DOHH2 (cell line): ENCODE measurements at regions not wholly inside any gene's neighbourhood (a gene's known extent, or its start where the extent isn't known, plus 50 kb on each side); places are given as distances from the start of the nearest gene placed in this dataset.

Source experiments
- H3F3A ChIP-seq: fragments of 200-600 bp; sonication (generic), shearing (Covaris generic); 2 replicates; pipeline ENCODE4 v1.6.0; 2016; ENCODE audit warnings: antibody characterized with exemption, mild to moderate bottlenecking; ENCODE audit not compliant: control insufficient read depth, insufficient read depth
- H3K27ac ChIP-seq: fragments of 200-600 bp; sonication (generic); 2 replicates; pipeline ENCODE4 v1.5.1; 2014; ENCODE audit warnings: low read depth, mild to moderate bottlenecking, low read length, moderate library complexity
- H3K27me3 ChIP-seq: fragments of 200-600 bp; sonication (generic); 2 replicates; pipeline ENCODE4 v1.6.1; 2014; ENCODE audit warnings: mild to moderate bottlenecking, low read length, mixed read lengths; ENCODE audit not compliant: control insufficient read depth
- H3K36me3 ChIP-seq: fragments of 200-600 bp; sonication (generic); 2 replicates; pipeline ENCODE4 v1.6.1; 2014; ENCODE audit warnings: mild to moderate bottlenecking, low read length, moderate library complexity, mixed read lengths; ENCODE audit not compliant: control insufficient read depth
- H3K4me1 ChIP-seq: fragments of 200-600 bp; sonication (generic); 2 replicates; pipeline ENCODE4 v1.6.1; 2014; ENCODE audit warnings: mild to moderate bottlenecking, low read length, mixed read lengths; ENCODE audit not compliant: control insufficient read depth
- H3K4me2 ChIP-seq: fragments of 200-600 bp; sonication (generic); 2 replicates; pipeline ENCODE4 v1.6.0; 2014; ENCODE audit warnings: mild to moderate bottlenecking, low read length, moderate library complexity
- H3K4me3 ChIP-seq: fragments of 200-600 bp; sonication (generic); 2 replicates; pipeline ENCODE4 v1.5.1; 2014; ENCODE audit warnings: mild to moderate bottlenecking, low read length, mixed read lengths
- H3K79me2 ChIP-seq: fragments of 200-600 bp; sonication (generic); 2 replicates; pipeline ENCODE4 v1.6.1; 2014; ENCODE audit warnings: mild to moderate bottlenecking, low read length, mixed read lengths; ENCODE audit not compliant: control insufficient read depth
- H3K9me2 ChIP-seq: fragments of 200-600 bp; sonication (generic); replicated peaks from 2 replicates; pipeline ENCODE4 v1.6.1; 2014; ENCODE audit warnings: mild to moderate bottlenecking, low read length, mixed read lengths; ENCODE audit not compliant: control insufficient read depth
- H3K9me3 ChIP-seq: fragments of 200-600 bp; sonication (generic); 2 replicates; pipeline ENCODE4 v1.6.1; 2014; ENCODE audit warnings: antibody characterized with exemption, low read length, mixed read lengths; ENCODE audit not compliant: control insufficient read depth, insufficient read depth
- H4K20me1 ChIP-seq: fragments of 200-600 bp; sonication (generic); 2 replicates; pipeline ENCODE4 v1.6.0; 2014; ENCODE audit warnings: low read depth, mild to moderate bottlenecking, antibody characterized with exemption, low read length, moderate library complexity; ENCODE audit not compliant: control insufficient read depth, insufficient read depth
- EZH2phosphoT487 ChIP-seq: fragments of 200-600 bp; sonication (generic); IDR thresholded peaks from 2 replicates; pipeline ENCODE4 v1.6.1; 2017; ENCODE audit warnings: borderline replicate concordance, mild to moderate bottlenecking, antibody characterized with exemption, low read length, moderate library complexity, mixed read lengths
- TF ChIP-seq, protein P1 (sequence below): fragments of 200-600 bp; sonication (generic); IDR thresholded peaks from one replicate; pipeline ENCODE4 v1.5.1; 2014; ENCODE audit warnings: antibody characterized with exemption, mild to moderate bottlenecking, low read depth, low read length; ENCODE audit not compliant: poor library complexity, severe bottlenecking

DNA sequence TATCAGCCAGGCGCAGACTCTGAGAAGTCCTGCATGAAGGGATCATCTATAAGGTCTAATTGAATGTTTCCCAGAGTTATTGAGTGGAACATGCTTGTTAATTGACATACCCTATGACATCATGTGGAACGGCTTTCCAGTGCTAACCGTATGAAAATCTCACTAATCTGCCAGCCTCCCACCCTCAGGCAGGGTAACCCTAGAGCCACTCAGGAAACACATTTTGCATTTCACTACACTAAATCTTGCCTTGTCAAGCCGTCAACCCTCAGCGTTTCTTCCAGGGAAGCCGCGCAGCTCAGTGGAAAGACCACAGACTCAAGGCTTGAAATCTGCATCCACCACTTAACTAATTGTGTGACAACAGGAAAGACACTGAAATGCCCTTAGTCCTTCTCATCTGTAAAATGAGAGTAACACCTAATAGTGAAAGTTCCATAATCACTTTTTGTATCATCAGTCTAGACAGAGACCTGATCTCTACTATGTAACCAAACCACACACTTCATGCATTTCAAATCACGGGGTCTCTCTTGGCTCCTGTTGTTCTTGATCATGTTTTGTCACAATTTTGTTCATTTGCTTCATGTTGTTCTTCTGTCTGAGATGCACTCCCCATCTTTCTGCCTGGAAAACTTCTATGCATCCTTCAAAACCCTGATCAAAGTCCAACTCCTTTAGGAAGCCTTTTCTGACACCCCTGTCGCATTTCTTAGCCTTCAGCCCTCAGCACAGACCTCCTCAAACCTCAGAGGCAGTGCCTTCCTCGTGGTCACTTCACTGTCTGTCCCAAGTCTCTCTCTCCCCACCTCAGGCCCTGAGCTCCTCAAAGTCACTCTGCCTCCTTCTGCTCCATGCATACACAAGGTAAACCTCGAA lies 246.5 kb downstream of the TOMM20 start:
- TF ChIP-seq, protein P1, sequence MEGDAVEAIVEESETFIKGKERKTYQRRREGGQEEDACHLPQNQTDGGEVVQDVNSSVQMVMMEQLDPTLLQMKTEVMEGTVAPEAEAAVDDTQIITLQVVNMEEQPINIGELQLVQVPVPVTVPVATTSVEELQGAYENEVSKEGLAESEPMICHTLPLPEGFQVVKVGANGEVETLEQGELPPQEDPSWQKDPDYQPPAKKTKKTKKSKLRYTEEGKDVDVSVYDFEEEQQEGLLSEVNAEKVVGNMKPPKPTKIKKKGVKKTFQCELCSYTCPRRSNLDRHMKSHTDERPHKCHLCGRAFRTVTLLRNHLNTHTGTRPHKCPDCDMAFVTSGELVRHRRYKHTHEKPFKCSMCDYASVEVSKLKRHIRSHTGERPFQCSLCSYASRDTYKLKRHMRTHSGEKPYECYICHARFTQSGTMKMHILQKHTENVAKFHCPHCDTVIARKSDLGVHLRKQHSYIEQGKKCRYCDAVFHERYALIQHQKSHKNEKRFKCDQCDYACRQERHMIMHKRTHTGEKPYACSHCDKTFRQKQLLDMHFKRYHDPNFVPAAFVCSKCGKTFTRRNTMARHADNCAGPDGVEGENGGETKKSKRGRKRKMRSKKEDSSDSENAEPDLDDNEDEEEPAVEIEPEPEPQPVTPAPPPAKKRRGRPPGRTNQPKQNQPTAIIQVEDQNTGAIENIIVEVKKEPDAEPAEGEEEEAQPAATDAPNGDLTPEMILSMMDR = no peak
- TF ChIP-seq EZH2phosphoT487 = no peak
- Histone ChIP-seq H3K9me2 (no peaks in the 10 kb centered on the region), H3F3A (no peaks in the 10 kb centered on the region), H4K20me1 (no peaks in the 10 kb centered on the region), H3K4me1 (peaks cover 13% of the 10 kb centered on the region), H3K4me2 (no peak overlapping the region), H3K27me3 (peaks cover 14% of the 10 kb centered on the region), H3K4me3 (no peak overlapping the region), H3K27ac (no peak overlapping the region), H3K79me2 (no peaks in the 10 kb centered on the region), H3K9me3 (no peaks in the 10 kb centered on the region), H3K36me3 (no peaks in the 10 kb centered on the region)

DNA sequence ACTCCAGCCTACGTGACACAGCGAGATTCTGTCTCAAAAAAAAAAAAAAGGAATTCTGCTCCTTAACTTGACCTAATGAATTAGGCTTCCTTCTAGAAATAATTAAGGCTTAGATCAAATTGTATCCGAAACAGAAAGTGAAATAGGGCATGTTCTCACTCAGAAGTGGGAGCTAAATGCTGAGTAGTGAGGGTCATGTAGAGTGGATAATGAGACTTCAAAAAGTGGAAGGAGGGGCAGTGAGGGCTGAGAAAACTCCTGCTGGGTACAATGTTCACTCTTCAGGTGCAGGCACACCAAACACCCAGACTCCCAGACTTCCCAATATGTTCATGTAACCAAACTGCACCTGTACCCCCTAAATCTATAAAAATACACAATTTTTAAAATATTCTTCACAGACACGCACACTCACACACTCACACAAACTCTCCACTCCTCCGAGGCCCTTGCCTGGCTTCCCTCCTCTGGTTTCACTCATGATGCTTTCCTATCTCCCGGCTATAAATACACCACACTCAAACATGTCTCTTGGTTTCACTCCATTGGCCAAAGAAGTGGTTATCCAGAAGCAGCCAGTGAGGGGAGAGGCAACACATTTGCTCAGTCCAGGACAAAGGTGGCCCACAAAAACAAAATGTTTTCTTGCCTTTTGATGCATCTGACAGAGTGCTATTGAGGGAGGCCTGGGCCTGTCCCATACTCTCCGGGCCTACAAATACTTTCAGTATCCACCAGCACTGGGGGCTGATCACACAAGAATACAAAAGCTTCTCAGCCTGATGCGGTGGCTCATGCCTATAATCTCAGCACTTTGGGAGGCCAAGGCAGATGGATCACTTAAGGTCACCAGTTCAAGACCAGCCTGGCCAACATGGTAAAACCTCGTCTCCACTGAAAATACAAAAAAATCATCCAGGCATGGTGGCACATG lies 249.2 kb downstream of the TOMM20 start:
- peaks cover 13% of the 10 kb centered on the region for H3K4me1 ChIP-seq

DNA sequence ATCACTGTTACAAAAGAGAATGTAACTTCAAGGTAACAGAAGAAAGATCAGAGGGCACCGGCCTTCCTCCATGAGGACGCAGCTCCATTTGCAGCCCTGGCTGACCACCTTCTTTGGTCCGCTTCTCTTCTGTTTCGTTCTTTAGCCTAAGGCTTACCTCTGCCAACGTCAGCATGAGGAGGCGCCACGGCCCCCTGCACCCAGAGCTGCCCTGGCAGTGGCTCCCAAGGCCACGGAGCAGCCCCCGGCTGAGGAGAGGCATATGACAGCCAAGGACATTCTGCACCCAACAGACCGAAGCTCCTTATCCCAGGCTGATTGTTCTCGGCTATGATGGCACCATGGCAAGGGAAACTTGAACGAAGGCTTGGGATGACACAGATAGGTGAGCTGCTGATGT lies 250.3 kb downstream of the TOMM20 start:
- Histone ChIP-seq H3K4me2 (no peak overlapping the region), H3K79me2 (no peaks in the 10 kb centered on the region), H3K27ac (no peak overlapping the region), H3F3A (no peaks in the 10 kb centered on the region), H3K9me3 (no peaks in the 10 kb centered on the region), H3K27me3 (peaks cover 14% of the 10 kb centered on the region), H3K4me1 (peaks cover 13% of the 10 kb centered on the region), H4K20me1 (no peaks in the 10 kb centered on the region), H3K36me3 (no peaks in the 10 kb centered on the region), H3K4me3 (no peak overlapping the region), H3K9me2 (no peaks in the 10 kb centered on the region)
- TF ChIP-seq, protein P1 = no peak
- no peak for TF ChIP-seq EZH2phosphoT487

More for the DNA sequence above, 249.2 kb downstream of the TOMM20 start:
- no peak overlapping the region for H3K27ac ChIP-seq
- H3K27me3 ChIP-seq = peaks cover 14% of the 10 kb centered on the region
- H3K79me2 ChIP-seq = no peaks in the 10 kb centered on the region
- no peaks in the 10 kb centered on the region for H3K36me3 ChIP-seq
- no peaks in the 10 kb centered on the region for H3K9me2 ChIP-seq
- H3K4me3 ChIP-seq = no peak overlapping the region
- no peaks in the 10 kb centered on the region for H3K9me3 ChIP-seq
- no peaks in the 10 kb centered on the region for H3F3A ChIP-seq
- no peak overlapping the region for H3K4me2 ChIP-seq
- TF ChIP-seq, protein P1 = no peak
- TF ChIP-seq EZH2phosphoT487 = no peak
- H4K20me1 ChIP-seq = no peaks in the 10 kb centered on the region
